ENCODE measurements at regions not wholly inside any gene's neighbourhood (a gene's known extent, or its start where the extent isn't known, plus 50 kb on each side); places are given as distances from the start of the nearest gene placed in this dataset.

DNA sequence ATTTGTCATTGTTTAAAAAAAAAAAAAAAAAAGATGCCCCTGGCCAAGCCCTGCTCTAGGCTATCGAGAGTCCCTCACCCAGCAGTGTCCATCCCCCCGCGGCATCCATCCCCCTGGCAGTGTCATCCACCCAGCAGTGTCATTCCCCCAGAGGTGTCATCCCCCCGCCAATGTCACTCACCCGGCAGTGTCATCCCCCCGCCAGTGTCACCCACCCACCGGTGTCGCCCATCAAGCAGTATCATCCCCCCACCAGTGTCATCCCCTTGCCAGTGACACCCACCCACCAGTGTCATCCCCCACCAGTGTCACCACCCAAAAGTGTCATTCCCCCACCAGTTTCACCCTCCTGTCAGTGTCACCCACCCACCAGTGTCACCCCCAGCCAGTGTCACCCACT is 99.3 kb upstream of the PRR20G start:
- no peak for ATAC-seq (ENCODE audit: insufficient number of reproducible peaks, low FRiP score, low read depth)
- H3K4me3 ChIP-seq = no peak overlapping the region
- H3K36me3 ChIP-seq = no peaks in the 10 kb centered on the region
- DNase-seq (ENCODE audit: low spot score) = no peak
- H3K27ac ChIP-seq = no peak overlapping the region
- no peaks in the 10 kb centered on the region for H3K4me1 ChIP-seq (ENCODE audit: control insufficient read depth in 1 of 2, low read depth in 2 of 2)
- TF ChIP-seq, protein P1, sequence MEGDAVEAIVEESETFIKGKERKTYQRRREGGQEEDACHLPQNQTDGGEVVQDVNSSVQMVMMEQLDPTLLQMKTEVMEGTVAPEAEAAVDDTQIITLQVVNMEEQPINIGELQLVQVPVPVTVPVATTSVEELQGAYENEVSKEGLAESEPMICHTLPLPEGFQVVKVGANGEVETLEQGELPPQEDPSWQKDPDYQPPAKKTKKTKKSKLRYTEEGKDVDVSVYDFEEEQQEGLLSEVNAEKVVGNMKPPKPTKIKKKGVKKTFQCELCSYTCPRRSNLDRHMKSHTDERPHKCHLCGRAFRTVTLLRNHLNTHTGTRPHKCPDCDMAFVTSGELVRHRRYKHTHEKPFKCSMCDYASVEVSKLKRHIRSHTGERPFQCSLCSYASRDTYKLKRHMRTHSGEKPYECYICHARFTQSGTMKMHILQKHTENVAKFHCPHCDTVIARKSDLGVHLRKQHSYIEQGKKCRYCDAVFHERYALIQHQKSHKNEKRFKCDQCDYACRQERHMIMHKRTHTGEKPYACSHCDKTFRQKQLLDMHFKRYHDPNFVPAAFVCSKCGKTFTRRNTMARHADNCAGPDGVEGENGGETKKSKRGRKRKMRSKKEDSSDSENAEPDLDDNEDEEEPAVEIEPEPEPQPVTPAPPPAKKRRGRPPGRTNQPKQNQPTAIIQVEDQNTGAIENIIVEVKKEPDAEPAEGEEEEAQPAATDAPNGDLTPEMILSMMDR (IDR thresholded peaks at IDR 0.05) = no peak
- H3K9me3 ChIP-seq = no peaks in the 10 kb centered on the region
- H3K27me3 ChIP-seq (replicated peaks; ENCODE audit: insufficient read depth) = no peaks in the 10 kb centered on the region

- H3K4me1 ChIP-seq (ENCODE audit: control insufficient read depth in 1 of 2, low read depth in 2 of 2) = no peaks in the 10 kb centered on the region
- no peaks in the 10 kb centered on the region for H3K27me3 ChIP-seq (replicated peaks; ENCODE audit: insufficient read depth)
- TF ChIP-seq, protein P1 (IDR thresholded peaks at IDR 0.05) = no peak
- H3K9me3 ChIP-seq = no peaks in the 10 kb centered on the region
- H3K36me3 ChIP-seq = no peaks in the 10 kb centered on the region
- H3K4me3 ChIP-seq = no peak overlapping the region
- ATAC-seq (ENCODE audit: insufficient number of reproducible peaks, low FRiP score, low read depth) = no peak
- no peak for DNase-seq (ENCODE audit: low spot score)
- H3K27ac ChIP-seq = no peak overlapping the region
Measured at GRCh38 chr3:127386490-127386889, 98.6 kb upstream of the PRR20G start.

GRCh38 chr3:127385540-127385870 is 97.7 kb upstream of the PRR20G start:
- TF ChIP-seq, protein P1 (IDR thresholded peaks at IDR 0.05) = no peak
- no peak for DNase-seq (ENCODE audit: low spot score)
- no peak for ATAC-seq (ENCODE audit: insufficient number of reproducible peaks, low FRiP score, low read depth)
- no peaks in the 10 kb centered on the region for H3K36me3 ChIP-seq
- H3K27ac ChIP-seq = no peak overlapping the region
- H3K4me3 ChIP-seq = no peak overlapping the region
- H3K9me3 ChIP-seq = no peaks in the 10 kb centered on the region
- no peaks in the 10 kb centered on the region for H3K4me1 ChIP-seq (ENCODE audit: control insufficient read depth in 1 of 2, low read depth in 2 of 2)
- H3K27me3 ChIP-seq (replicated peaks; ENCODE audit: insufficient read depth) = no peaks in the 10 kb centered on the region

GRCh38 chr3:127384717-127385539 is 97.1 kb upstream of the PRR20G start:
- Histone ChIP-seq H3K27ac (no peak overlapping the region), H3K4me1 (ENCODE audit: control insufficient read depth in 1 of 2, low read depth in 2 of 2) (no peaks in the 10 kb centered on the region), H3K27me3 (replicated peaks; ENCODE audit: insufficient read depth) (no peaks in the 10 kb centered on the region), H3K4me3 (no peak overlapping the region), H3K36me3 (no peaks in the 10 kb centered on the region), H3K9me3 (no peaks in the 10 kb centered on the region)
- DNase-seq (ENCODE audit: low spot score) = no peak
- no peak for ATAC-seq (ENCODE audit: insufficient number of reproducible peaks, low FRiP score, low read depth)
- TF ChIP-seq, protein P1 (IDR thresholded peaks at IDR 0.05) = no peak

DNA sequence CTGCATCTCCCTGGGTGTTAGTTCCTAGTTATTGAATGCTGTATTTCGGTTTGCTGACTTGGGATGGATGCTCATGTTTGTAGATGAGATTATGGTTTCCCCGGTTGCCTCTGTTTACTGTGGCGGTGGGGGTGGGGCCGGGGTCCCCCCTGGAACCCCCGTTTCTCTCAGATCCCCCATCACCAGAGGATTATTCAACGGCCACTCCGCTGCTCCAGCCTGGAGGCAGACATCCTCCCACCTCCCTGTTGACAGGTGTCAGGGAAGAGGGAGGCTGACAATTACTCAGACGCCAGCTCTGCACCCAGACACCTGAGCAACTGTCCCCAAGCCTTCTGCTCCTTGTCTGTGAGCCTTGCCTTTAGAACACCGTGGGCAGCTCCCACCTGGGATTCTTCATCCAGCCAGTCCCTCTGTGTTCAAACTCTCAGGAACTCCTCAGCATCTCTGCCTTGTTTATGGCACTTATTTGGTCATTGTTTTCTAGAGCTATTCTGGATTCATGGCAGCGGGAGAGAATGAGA is 95.9 kb upstream of the PRR20G start:
- no peak for ATAC-seq (ENCODE audit: insufficient number of reproducible peaks, low FRiP score, low read depth)
- no peaks in the 10 kb centered on the region for H3K9me3 ChIP-seq
- H3K27ac ChIP-seq = no peak overlapping the region
- DNase-seq (ENCODE audit: low spot score) = no peak
- no peaks in the 10 kb centered on the region for H3K27me3 ChIP-seq (replicated peaks; ENCODE audit: insufficient read depth)
- H3K4me3 ChIP-seq = no peak overlapping the region
- H3K36me3 ChIP-seq = no peaks in the 10 kb centered on the region
- H3K4me1 ChIP-seq (ENCODE audit: control insufficient read depth in 1 of 2, low read depth in 2 of 2) = no peaks in the 10 kb centered on the region
- TF ChIP-seq, protein P1 (IDR thresholded peaks at IDR 0.05) = no peak

Measured in thoracic aorta (tissue), 2 donors.